DND-41 (cell line): ENCODE measurements at regions not wholly inside any gene's neighbourhood (a gene's known extent, or its start where the extent isn't known, plus 50 kb on each side); places are given as distances from the start of the nearest gene placed in this dataset.

Experiments used
- EZH2 ChIP-seq: IDR thresholded peaks from 3 replicates; pipeline ENCODE4 v1.6.1; 2012; ENCODE audit warnings: borderline replicate concordance, low read depth, mild to moderate bottlenecking, moderate library complexity, low read length, inconsistent platforms; ENCODE audit not compliant: severe bottlenecking
- TF ChIP-seq, protein P1 (sequence below): IDR thresholded peaks from 2 replicates; pipeline ENCODE4 v1.5.1; 2012; ENCODE audit warnings: borderline replicate concordance, low read length, moderate library complexity, mild to moderate bottlenecking; ENCODE audit not compliant: poor library complexity, severe bottlenecking; ENCODE audit errors: extremely low read depth

GRCh38 chr10:83165265-83165664 lies 974.0 kb upstream of the GHITM start:
- TF ChIP-seq, protein P1, sequence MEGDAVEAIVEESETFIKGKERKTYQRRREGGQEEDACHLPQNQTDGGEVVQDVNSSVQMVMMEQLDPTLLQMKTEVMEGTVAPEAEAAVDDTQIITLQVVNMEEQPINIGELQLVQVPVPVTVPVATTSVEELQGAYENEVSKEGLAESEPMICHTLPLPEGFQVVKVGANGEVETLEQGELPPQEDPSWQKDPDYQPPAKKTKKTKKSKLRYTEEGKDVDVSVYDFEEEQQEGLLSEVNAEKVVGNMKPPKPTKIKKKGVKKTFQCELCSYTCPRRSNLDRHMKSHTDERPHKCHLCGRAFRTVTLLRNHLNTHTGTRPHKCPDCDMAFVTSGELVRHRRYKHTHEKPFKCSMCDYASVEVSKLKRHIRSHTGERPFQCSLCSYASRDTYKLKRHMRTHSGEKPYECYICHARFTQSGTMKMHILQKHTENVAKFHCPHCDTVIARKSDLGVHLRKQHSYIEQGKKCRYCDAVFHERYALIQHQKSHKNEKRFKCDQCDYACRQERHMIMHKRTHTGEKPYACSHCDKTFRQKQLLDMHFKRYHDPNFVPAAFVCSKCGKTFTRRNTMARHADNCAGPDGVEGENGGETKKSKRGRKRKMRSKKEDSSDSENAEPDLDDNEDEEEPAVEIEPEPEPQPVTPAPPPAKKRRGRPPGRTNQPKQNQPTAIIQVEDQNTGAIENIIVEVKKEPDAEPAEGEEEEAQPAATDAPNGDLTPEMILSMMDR = no peak
- no peak for TF ChIP-seq EZH2
